ENCODE measurements at regions not wholly inside any gene's neighbourhood (a gene's known extent, or its start where the extent isn't known, plus 50 kb on each side); places are given as distances from the start of the nearest gene placed in this dataset.

DNA sequence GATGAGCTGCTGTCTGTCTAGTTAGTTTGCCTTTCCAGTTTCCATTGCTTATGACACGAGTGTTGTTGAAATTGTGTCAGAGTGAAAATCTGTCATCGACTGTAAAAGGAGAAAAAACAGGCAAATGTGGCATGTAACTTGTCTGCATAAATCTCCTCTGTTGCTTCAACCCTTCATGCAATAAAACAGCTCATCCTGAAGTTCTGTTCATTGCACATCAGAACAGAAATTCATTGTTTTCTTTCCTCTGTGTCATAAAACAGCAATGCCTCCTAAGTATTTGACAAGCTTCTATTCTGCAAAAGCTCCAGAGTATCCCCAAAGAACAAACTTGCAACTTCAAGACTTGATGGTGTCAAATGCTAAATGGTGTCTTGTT lies 432.1 kb downstream of the MEIS1 start:
- Mint-ChIP-seq H3K4me3 (ENCODE audit: low read depth) (no peak overlapping the region), H3K36me3 (ENCODE audit: insufficient read depth) (peaks cover 3% of the 10 kb centered on the region), H3K27ac (no peak overlapping the region), H3K9me3 (ENCODE audit: low read depth) (peaks cover 14% of the 10 kb centered on the region), H3K27me3 (no peaks in the 10 kb centered on the region), H3K4me1 (ENCODE audit: low read depth) (peaks cover 14% of the 10 kb centered on the region)
- TF ChIP-seq, protein P1, sequence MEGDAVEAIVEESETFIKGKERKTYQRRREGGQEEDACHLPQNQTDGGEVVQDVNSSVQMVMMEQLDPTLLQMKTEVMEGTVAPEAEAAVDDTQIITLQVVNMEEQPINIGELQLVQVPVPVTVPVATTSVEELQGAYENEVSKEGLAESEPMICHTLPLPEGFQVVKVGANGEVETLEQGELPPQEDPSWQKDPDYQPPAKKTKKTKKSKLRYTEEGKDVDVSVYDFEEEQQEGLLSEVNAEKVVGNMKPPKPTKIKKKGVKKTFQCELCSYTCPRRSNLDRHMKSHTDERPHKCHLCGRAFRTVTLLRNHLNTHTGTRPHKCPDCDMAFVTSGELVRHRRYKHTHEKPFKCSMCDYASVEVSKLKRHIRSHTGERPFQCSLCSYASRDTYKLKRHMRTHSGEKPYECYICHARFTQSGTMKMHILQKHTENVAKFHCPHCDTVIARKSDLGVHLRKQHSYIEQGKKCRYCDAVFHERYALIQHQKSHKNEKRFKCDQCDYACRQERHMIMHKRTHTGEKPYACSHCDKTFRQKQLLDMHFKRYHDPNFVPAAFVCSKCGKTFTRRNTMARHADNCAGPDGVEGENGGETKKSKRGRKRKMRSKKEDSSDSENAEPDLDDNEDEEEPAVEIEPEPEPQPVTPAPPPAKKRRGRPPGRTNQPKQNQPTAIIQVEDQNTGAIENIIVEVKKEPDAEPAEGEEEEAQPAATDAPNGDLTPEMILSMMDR (IDR thresholded peaks at IDR 0.05; ENCODE audit: unreplicated experiment) = no peak
- DNase-seq (ENCODE audit: low spot score, unreplicated experiment) = no peak

GRCh38 chr2:66869076-66869475 lies 434.2 kb downstream of the MEIS1 start:
- Mint-ChIP-seq H3K36me3 (ENCODE audit: insufficient read depth) (peaks cover 3% of the 10 kb centered on the region), H3K9me3 (ENCODE audit: low read depth) (peaks cover 14% of the 10 kb centered on the region), H3K4me1 (ENCODE audit: low read depth) (peaks cover 32% of the 10 kb centered on the region), H3K4me3 (ENCODE audit: low read depth) (no peak overlapping the region), H3K27ac (no peak overlapping the region), H3K27me3 (no peaks in the 10 kb centered on the region)
- TF ChIP-seq, protein P1 (IDR thresholded peaks at IDR 0.05; ENCODE audit: unreplicated experiment) = no peak
- DNase-seq (ENCODE audit: low spot score, unreplicated experiment) = no peak

- peaks cover 41% of the 10 kb centered on the region for H3K4me1 Mint-ChIP-seq (ENCODE audit: low read depth)
- no peak overlapping the region for H3K4me3 Mint-ChIP-seq (ENCODE audit: low read depth)
- peaks cover 12% of the 10 kb centered on the region for H3K9me3 Mint-ChIP-seq (ENCODE audit: low read depth)
- no peaks in the 10 kb centered on the region for H3K27me3 Mint-ChIP-seq
- peak overlapping the region; percentile 87 for H3K27ac Mint-ChIP-seq
- DNase-seq (ENCODE audit: low spot score, unreplicated experiment) = no peak
- TF ChIP-seq, protein P1 (IDR thresholded peaks at IDR 0.05; ENCODE audit: unreplicated experiment) = no peak
- H3K36me3 Mint-ChIP-seq (ENCODE audit: insufficient read depth) = peaks cover 3% of the 10 kb centered on the region
Measured at GRCh38 chr2:66872081-66872985, 437.4 kb downstream of the MEIS1 start.

DNA sequence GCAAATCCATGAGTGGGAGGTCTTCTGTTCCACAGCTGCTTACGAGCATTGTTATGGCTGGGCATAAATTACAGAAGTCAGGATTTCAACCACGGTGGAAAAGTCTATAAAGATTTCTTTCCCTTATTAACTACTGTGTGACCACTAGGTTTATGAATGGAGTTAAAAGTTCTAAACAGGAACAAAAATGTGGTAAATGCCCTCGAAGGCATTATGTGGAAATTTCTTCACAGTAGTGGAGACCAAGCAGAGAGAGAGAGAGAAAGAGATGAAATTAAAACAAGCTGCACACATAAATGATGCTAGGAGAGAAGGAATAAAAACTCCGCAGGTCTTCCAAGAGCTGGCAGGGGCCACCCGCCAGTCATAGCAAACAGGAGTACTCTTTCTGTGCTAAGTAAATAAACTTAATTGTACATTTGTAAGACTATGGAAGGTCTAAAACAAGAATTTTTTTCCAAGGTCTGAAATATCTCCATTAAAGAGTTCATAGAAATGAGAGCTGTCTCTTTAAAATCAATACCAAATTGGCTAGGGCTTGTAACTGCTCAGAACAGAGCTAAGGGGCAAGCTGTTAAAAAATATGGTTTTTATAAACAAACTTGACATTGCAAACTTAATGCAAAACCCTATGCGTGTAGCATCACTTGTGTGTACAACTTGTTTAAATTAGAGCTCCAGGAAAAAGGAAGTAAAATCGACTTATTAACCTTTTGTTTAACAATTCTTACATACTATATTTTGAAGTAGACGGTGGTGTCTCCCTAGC lies 438.2 kb downstream of the MEIS1 start:
- H3K4me1 Mint-ChIP-seq (ENCODE audit: low read depth) = peaks cover 36% of the 10 kb centered on the region
- H3K9me3 Mint-ChIP-seq (ENCODE audit: low read depth) = peaks cover 11% of the 10 kb centered on the region
- no peak for DNase-seq (ENCODE audit: low spot score, unreplicated experiment)
- TF ChIP-seq, protein P1 (IDR thresholded peaks at IDR 0.05; ENCODE audit: unreplicated experiment) = no peak
- peak overlapping the region; percentile 87 for H3K27ac Mint-ChIP-seq
- H3K36me3 Mint-ChIP-seq (ENCODE audit: insufficient read depth) = peaks cover 3% of the 10 kb centered on the region
- no peaks in the 10 kb centered on the region for H3K27me3 Mint-ChIP-seq
- H3K4me3 Mint-ChIP-seq (ENCODE audit: low read depth) = no peak overlapping the region

- H3K36me3 Mint-ChIP-seq (ENCODE audit: insufficient read depth) = no peaks in the 10 kb centered on the region
- no peak for DNase-seq (ENCODE audit: low spot score, unreplicated experiment)
- no peaks in the 10 kb centered on the region for H3K27me3 Mint-ChIP-seq
- H3K4me3 Mint-ChIP-seq (ENCODE audit: low read depth) = no peak overlapping the region
- H3K27ac Mint-ChIP-seq = peak overlapping the region; percentile 12
- TF ChIP-seq, protein P1 (IDR thresholded peaks at IDR 0.05; ENCODE audit: unreplicated experiment) = no peak
- peaks cover 4% of the 10 kb centered on the region for H3K9me3 Mint-ChIP-seq (ENCODE audit: low read depth)
- H3K4me1 Mint-ChIP-seq (ENCODE audit: low read depth) = peaks cover 34% of the 10 kb centered on the region
Measured at GRCh38 chr2:66874411-66874810, 439.5 kb downstream of the MEIS1 start.
